Ishikawa (cell line): ENCODE measurements at regions not wholly inside any gene's neighbourhood (a gene's known extent, or its start where the extent isn't known, plus 50 kb on each side); places are given as distances from the start of the nearest gene placed in this dataset.

Source experiments
- CREB1 ChIP-seq: IDR thresholded peaks from 2 replicates; pipeline ENCODE4 v1.6.1; 2012; ENCODE audit warnings: low read depth
- EP300 ChIP-seq: IDR thresholded peaks from 2 replicates; pipeline ENCODE4 v1.6.1; 2012; ENCODE audit warnings: borderline replicate concordance
- FOXM1 ChIP-seq: IDR thresholded peaks from 2 replicates; pipeline ENCODE4 v1.6.1; 2012; ENCODE audit warnings: low read depth, borderline replicate concordance
- MAX ChIP-seq: IDR thresholded peaks from 2 replicates; pipeline ENCODE4 v1.6.1; 2012
- RAD21 ChIP-seq: IDR thresholded peaks from 2 replicates; pipeline ENCODE4 v1.6.1; 2012; ENCODE audit warnings: low read depth
- TAF1 ChIP-seq: IDR thresholded peaks from 2 replicates; pipeline ENCODE4 v1.6.1; 2012; ENCODE audit warnings: low read depth, mild to moderate bottlenecking

- TF ChIP-seq TAF1 (no peak), CREB1 (no peak), EP300 (no peak), MAX (no peak), FOXM1 (no peak), RAD21 (no peak)
Measured at GRCh38 chr9:99353408-99353807, 131.3 kb downstream of the SEC61B start.
